ENCODE measurements at regions not wholly inside any gene's neighbourhood (a gene's known extent, or its start where the extent isn't known, plus 50 kb on each side); places are given as distances from the start of the nearest gene placed in this dataset.
"Not testable (repeated sequence)": the region's sequence is repeated elsewhere in the genome, so short reads cannot be mapped to it uniquely, and the experiment has no call there.

GRCh38 chr6:43925636-43926139 is 155.7 kb downstream of the VEGFA start:
- TF ChIP-seq CTCF (IDR thresholded peaks at IDR 0.05; ENCODE audit: insufficient read depth, low read length, poor library complexity, severe bottlenecking); EZH2phosphoT487 (conservative IDR thresholded peaks at IDR 0.05; ENCODE audit: low read length): not testable (repeated sequence)

Data from SU-DHL-6 (cell line).